Astrocyte of the cerebellum (primary cell): ENCODE measurements at regions not wholly inside any gene's neighbourhood (a gene's known extent, or its start where the extent isn't known, plus 50 kb on each side); places are given as distances from the start of the nearest gene placed in this dataset.

ENCODE experiments used
- DNase-seq: peaks from one replicate; pipeline ENCODE4 v3.0.0-alpha.2; 2011; ENCODE audit warnings: low read depth
- H3K4me3 ChIP-seq: 2 replicates; pipeline ENCODE4 v1.5.1; 2011; ENCODE audit warnings: mild to moderate bottlenecking, low read depth, low read length, moderate library complexity
- in situ Hi-C: cut with HindIII; loops from 2 replicates; pipeline ENCODE4 v1.10.0; 2017; ENCODE audit warnings: low sequenced_read_pairs
- TF ChIP-seq, protein P1 (sequence below): IDR thresholded peaks from 2 replicates; pipeline ENCODE4 v1.5.1; 2012; ENCODE audit warnings: low read length, low read depth, moderate library complexity, mild to moderate bottlenecking; ENCODE audit errors: missing control alignments

DNA sequence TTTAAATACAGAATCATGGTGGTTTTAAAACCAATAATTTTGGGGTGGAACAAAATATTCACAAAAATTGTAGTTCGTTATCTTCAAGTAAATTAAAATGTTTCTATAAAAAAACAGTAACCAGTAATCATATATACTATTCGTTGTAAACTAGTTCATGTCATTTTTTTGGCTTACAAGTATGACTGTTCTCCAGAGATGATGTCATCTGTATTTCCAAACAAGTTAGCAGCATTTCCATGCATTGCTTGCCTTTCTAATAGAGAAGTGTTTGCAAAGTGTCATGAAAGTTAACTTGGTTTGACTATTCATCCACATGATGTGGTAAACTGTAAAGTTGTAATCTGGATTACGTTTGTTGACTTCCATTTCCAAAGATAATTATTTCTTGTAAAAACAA lies 717.9 kb upstream of the ADAMTS16 start:
- no peak overlapping the region for H3K4me3 ChIP-seq
- no peak for DNase-seq
- in situ Hi-C loops = no loop called here
- TF ChIP-seq, protein P1, sequence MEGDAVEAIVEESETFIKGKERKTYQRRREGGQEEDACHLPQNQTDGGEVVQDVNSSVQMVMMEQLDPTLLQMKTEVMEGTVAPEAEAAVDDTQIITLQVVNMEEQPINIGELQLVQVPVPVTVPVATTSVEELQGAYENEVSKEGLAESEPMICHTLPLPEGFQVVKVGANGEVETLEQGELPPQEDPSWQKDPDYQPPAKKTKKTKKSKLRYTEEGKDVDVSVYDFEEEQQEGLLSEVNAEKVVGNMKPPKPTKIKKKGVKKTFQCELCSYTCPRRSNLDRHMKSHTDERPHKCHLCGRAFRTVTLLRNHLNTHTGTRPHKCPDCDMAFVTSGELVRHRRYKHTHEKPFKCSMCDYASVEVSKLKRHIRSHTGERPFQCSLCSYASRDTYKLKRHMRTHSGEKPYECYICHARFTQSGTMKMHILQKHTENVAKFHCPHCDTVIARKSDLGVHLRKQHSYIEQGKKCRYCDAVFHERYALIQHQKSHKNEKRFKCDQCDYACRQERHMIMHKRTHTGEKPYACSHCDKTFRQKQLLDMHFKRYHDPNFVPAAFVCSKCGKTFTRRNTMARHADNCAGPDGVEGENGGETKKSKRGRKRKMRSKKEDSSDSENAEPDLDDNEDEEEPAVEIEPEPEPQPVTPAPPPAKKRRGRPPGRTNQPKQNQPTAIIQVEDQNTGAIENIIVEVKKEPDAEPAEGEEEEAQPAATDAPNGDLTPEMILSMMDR = no peak

DNA sequence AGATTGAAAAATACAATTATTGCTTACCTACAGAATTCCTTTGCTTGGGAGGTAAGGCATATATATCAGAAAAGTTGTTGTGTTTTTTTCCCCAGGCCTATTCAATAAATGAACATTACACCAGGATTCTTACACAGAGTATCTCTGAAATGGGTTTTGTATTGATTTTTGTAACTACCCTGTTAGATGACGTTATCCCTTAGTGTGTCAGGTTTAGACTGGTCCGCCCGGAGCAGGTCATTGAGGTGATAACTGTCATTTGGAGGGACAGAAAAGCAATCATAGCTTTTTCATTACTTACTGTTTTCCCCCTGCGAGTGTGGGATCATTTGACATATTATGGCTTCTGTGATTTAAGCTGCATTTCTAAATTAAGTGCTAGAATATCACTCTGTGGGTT lies 715.2 kb upstream of the ADAMTS16 start:
- TF ChIP-seq, protein P1 = no peak
- no peak for DNase-seq
- in situ Hi-C loops = no loop called here

DNA sequence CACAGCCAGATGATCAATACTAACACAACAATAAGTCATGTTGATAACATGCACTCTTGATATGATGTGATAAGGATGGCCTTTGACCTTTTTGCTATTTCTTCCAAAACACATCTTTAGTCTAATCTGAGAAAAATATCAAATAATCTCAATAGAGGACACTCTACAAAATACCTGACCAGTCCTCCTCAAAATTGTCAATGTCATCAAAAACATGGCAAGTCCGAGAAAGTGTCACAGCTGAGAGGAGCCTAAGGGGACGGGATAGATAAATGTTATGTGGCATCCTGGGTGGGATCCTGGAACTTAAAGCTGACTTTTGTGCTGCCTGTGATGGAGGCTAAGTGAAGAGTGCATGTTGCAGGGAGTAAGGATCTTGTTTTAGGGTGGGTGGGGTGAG lies 699.6 kb upstream of the ADAMTS16 start:
- TF ChIP-seq, protein P1 = no peak
- DNase-seq = no peak
- H3K4me3 ChIP-seq = no peak overlapping the region
- in situ Hi-C loops = no loop called here

More for the DNA sequence above, 715.2 kb upstream of the ADAMTS16 start:
- no peak overlapping the region for H3K4me3 ChIP-seq

DNA sequence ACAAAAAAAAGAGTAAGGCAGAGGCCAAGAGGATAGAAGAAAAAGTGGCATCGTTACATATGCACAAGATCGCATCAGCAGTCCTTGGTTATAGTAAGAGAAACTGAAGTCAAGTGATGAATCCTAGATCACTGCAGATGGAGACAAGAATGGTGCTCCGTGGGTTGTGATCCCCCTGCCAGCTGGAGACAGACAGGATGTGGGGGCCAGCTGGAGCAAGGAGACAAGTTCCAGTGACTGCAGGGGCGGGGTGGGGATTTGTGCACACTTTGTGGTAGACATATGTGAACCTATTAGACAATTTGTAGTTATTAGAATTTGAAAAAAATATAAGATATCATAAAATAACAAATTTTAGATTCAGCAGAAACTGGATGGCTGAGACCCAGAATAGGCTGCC lies 697.9 kb upstream of the ADAMTS16 start:
- TF ChIP-seq, protein P1 = no peak
- no peak for DNase-seq
- in situ Hi-C loops = no loop called here
- H3K4me3 ChIP-seq = no peak overlapping the region

GRCh38 chr5:4447657-4448056 lies 692.5 kb upstream of the ADAMTS16 start:
- H3K4me3 ChIP-seq = no peak overlapping the region
- no peak for DNase-seq
- in situ Hi-C loops = no loop called here
- TF ChIP-seq, protein P1 = no peak

DNA sequence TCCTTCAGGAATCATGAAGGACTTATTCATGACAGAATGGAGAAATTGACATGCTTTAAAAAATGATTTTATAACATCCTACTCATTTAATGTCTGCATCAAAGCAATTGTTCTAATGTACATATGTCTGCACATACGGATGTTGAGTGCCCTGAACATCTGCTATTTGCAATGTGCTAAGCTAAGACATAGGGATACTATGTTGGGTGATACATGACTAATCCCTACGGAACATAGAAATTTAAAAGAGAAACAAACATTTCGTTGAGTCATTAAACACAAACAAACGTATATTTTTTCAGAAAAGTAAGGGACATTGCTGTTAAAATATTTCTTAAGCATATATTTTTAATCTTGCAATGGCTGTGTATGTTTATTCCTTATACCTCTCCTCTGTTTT lies 686.5 kb upstream of the ADAMTS16 start:
- TF ChIP-seq, protein P1 = no peak
- no peak for DNase-seq
- H3K4me3 ChIP-seq = no peak overlapping the region
- in situ Hi-C loops = no loop called here

DNA sequence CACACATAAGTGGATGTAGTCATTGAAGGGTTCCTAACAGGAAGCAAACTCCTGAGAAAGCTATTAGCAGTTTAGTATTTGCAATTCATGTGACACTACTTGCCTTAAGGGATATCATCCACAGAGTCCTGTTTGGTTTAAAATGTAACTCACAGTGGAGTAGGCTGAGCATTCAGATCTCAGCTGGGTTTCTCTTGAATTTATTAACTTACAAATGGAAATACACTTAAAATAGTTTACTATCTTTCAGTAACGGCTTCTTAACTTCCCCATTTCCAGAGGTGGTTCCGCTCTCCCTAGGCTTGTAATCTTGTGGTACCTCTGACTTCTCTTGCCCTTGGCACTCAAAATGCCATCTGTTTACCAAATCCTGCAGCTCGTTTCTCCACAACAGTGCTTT lies 660.7 kb upstream of the ADAMTS16 start:
- TF ChIP-seq, protein P1 = no peak
- H3K4me3 ChIP-seq = no peak overlapping the region
- no peak for DNase-seq
- in situ Hi-C loops = no loop called here
